Lower leg skin (tissue), 4 donors: ENCODE measurements at regions not wholly inside any gene's neighbourhood (a gene's known extent, or its start where the extent isn't known, plus 50 kb on each side); places are given as distances from the start of the nearest gene placed in this dataset.

Experiments used
- DNase-seq, 2 donors: peaks; one replicate each; pipeline ENCODE4 v3.0.0-alpha.2; 2019; ENCODE audit warnings: low spot score in 2 of 2
- H3K4me3 ChIP-seq: fragments of 200-600 bp; sonication (generic); 2 replicates; pipeline ENCODE4 v1.5.1; 2017; ENCODE audit warnings: mild to moderate bottlenecking, low read depth; ENCODE audit not compliant: poor library complexity, severe bottlenecking
- CTCF ChIP-seq, 3 donors: fragments of 450-650 bp; IDR thresholded peaks; one replicate each; pipeline ENCODE4 v1.5.1; 2016; ENCODE audit warnings: antibody characterized with exemption in 3 of 3, mild to moderate bottlenecking in 3 of 3, moderate library complexity in 2 of 3
- POLR2A ChIP-seq, 2 donors: fragments of 450-650 bp; IDR thresholded peaks; one replicate each; pipeline ENCODE4 v1.6.1; 2016 to 2017; ENCODE audit warnings: antibody characterized with exemption in 2 of 2, mild to moderate bottlenecking in 1 of 2, moderate library complexity in 1 of 2
- WGBS, 2 donors: methylation state at CpG; one replicate each; pipeline ENCODE4 v1.1.5; 2018; 5-methylcytosine and 5-hydroxymethylcytosine counted together
- intact Hi-C: fragments of 100-400 bp; cut with DNase I; formaldehyde crosslinking; loops from one replicate; pipeline ENCODE4 v1.15.0; 2023; ENCODE audit warnings: low total_unique reads

DNA sequence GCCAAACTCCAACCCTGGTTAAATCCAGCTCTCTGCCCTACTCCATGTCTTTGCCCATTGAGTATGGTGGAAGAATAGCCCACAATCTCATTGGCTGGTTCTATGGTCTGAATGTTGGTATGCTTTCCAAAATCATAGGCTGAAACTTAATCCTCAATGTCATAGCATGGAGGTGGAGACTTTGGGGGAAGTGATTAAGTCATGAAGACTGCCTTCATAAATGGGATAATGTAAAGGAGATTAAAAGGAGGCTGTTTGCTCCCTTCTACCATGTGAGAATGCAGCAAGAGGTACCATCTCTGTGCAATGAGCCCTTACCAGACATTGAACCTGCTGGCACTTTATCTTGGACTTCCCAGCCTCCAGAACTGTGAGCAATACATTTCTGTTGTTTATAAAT lies 54.4 kb upstream of the FDX1 start:
- intact Hi-C loops: no loop called here
- H3K4me3 ChIP-seq: no peak overlapping the region
- DNase-seq: no peak
- no peak for TF ChIP-seq POLR2A (IDR thresholded peaks at IDR 0.05)

- H3K4me3 ChIP-seq: no peak overlapping the region
- 52 to 100% methylated on average over 1 of the region's 1 CpG for WGBS, 2 donors
- TF ChIP-seq POLR2A (IDR thresholded peaks at IDR 0.05) (no peak), CTCF (IDR thresholded peaks at IDR 0.05) (no peak)
- no peak for DNase-seq
- intact Hi-C loops: no loop called here
Observed at GRCh38 chr11:110376021-110376420, 53.7 kb upstream of the FDX1 start.

DNA sequence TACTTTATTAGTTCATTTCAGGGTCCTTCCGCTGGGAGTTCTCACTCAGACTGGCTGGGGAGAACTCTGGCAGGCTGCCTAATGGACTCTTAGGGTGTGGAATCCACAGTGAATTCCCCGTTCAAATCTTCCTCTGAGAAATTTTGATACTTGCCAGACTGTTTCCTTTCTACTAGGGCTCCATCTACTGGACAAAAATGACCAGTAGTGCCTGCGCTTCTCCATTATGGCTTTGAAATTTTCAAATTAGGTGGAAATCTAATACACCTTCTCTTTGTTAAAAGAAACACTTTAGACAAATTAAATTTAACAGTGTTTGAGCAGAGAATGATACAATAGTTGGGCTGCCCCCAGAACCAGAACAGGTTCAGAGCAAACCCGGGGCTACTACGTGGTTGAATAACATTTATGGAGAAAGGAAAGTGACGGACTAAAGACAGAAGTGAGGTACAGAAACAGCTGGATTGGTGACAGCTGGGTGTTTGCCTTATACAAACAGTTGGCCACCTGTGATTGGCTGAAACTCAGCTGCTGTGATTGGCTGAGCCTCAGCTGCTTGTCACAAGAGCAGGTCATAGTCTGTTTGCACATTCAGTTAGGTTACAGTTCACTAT lies 52.9 kb upstream of the FDX1 start:
- intact Hi-C loops: no loop called here
- no peak overlapping the region for H3K4me3 ChIP-seq
- 11 to 17% methylated on average over 6 of the region's 6 CpGs for WGBS, 2 donors
- TF ChIP-seq POLR2A (IDR thresholded peaks at IDR 0.05) (no peak), CTCF (IDR thresholded peaks at IDR 0.05) (peak in 1 of 3 donors; percentile 10)
- peak; percentile 57 to 89 for DNase-seq

DNA sequence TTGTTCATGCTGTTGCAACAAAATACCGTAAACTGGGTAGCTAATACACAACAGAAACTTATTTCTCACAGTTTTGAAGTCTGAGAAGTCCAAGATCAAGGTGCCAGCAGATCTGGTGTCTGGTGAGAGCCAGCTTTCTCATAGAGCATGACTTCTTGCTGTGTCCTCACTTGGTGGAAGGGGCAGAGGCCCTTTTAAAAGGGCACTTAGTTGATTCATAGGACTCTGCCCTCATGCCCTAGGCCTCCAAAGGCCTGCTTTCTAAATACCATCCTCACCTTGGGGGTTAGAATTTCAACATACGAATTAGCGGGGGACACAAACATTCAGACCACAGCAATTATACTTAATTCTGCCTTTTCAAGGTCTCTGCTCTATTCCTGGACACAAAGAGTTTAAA lies 52.3 kb upstream of the FDX1 start:
- TF ChIP-seq POLR2A (IDR thresholded peaks at IDR 0.05): no peak
- TF ChIP-seq CTCF (IDR thresholded peaks at IDR 0.05): no peak
- WGBS, 2 donors: 91 to 92% methylated on average over 3 of the region's 3 CpGs
- no peak overlapping the region for H3K4me3 ChIP-seq
- DNase-seq: no peak
- intact Hi-C loops: no loop called here

DNA sequence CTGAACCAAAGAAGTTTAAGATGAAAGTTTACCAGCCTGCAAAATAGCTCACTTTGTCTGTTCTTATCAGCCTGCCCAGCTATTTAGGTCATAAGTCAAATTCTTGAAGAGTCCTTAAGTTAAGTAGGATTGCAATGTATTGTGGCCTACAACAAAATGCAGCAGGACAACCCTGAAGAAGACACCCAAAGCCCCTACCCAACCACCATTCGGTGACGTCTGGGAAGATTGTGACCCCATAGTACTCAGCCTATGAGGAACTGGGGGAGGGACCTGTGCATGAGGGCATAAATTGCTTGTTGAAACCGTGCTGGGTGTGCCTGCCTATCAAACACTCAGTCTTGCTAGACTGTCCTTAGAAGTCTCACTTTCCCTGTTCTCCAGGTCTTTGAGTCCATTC lies 50.5 kb upstream of the FDX1 start:
- no peak overlapping the region for H3K4me3 ChIP-seq
- 89 to 93% methylated on average over 3 of the region's 3 CpGs for WGBS, 2 donors
- no peak for DNase-seq
- no peak for TF ChIP-seq POLR2A (IDR thresholded peaks at IDR 0.05)
- no peak for TF ChIP-seq CTCF (IDR thresholded peaks at IDR 0.05)
- intact Hi-C loops: no loop called here

- no peak overlapping the region for H3K4me3 ChIP-seq
- 68 to 80% methylated on average over 2 of the region's 2 CpGs for WGBS, 2 donors
- intact Hi-C loops: no loop called here
- no peak for DNase-seq
- TF ChIP-seq CTCF (IDR thresholded peaks at IDR 0.05): no peak
- TF ChIP-seq POLR2A (IDR thresholded peaks at IDR 0.05): no peak
Observed at GRCh38 chr11:110379936-110380335, 49.8 kb upstream of the FDX1 start.
